ENCODE measurements at regions not wholly inside any gene's neighbourhood (a gene's known extent, or its start where the extent isn't known, plus 50 kb on each side); places are given as distances from the start of the nearest gene placed in this dataset.

- H3K4me3 Mint-ChIP-seq, result no peak overlapping the region
- peaks cover 1% of the 10 kb centered on the region for H3K27me3 Mint-ChIP-seq (ENCODE audit: insufficient read depth, low read depth, poor library complexity)
- no peaks in the 10 kb centered on the region for H3K36me3 ChIP-seq (ENCODE audit: insufficient read depth)
- no peaks in the 10 kb centered on the region for H3K36me3 Mint-ChIP-seq (ENCODE audit: low read depth)
- peak; percentile 66 for DNase-seq (ENCODE audit: low spot score)
- H3K4me2 ChIP-seq, result peak overlapping the region; percentile 3; the same call in 1 of the 2 replicates
- H3K27me3 ChIP-seq (ENCODE audit: insufficient read depth), result no peaks in the 10 kb centered on the region
- no peak overlapping the region for H2AFZ ChIP-seq
- peaks cover 32% of the 10 kb centered on the region for H3K4me1 ChIP-seq (ENCODE audit: insufficient read depth)
- no peaks in the 10 kb centered on the region for H3K79me2 ChIP-seq (replicated peaks; ENCODE audit: insufficient read depth)
- H3K27ac Mint-ChIP-seq, result peak overlapping the region; percentile 34
- no peak overlapping the region for H3K4me3 ChIP-seq
- peak overlapping the region; percentile 61; the same call in 1 of the 2 replicates for H3K27ac ChIP-seq (ENCODE audit: low read depth)
- peaks cover 36% of the 10 kb centered on the region for H3K4me1 Mint-ChIP-seq
- no peak; the same call in 2 of the 3 replicates for ATAC-seq
- no peaks in the 10 kb centered on the region for H4K20me1 ChIP-seq (replicated peaks; ENCODE audit: insufficient read depth)
- no peaks in the 10 kb centered on the region for H3K9me3 Mint-ChIP-seq
- no peaks in the 10 kb centered on the region for H3K9me2 ChIP-seq (ENCODE audit: insufficient read depth)
- H3F3A ChIP-seq (replicated peaks; ENCODE audit: low read depth), result no peaks in the 10 kb centered on the region
- TF ChIP-seq ZNF331 (CRISPR knock-in tag; IDR thresholded peaks at IDR 0.05; ENCODE audit: low read depth), result no peak
- no peak for TF ChIP-seq STAT1 (IDR thresholded peaks at IDR 0.05; ENCODE audit: unreplicated experiment)
- TF ChIP-seq EZH2phosphoT487 (IDR thresholded peaks at IDR 0.05; ENCODE audit: unreplicated experiment), result no peak
- no peak for TF ChIP-seq NANOG (IDR thresholded peaks at IDR 0.05; ENCODE audit: borderline replicate concordance)
- TF ChIP-seq CTCF (conservative IDR thresholded peaks at IDR 0.05; ENCODE audit: low read depth in 2 of 2), result no peak
- TF ChIP-seq ETS1 (IDR thresholded peaks at IDR 0.05), result no peak
- TF ChIP-seq ZNF114 (CRISPR knock-in tag; IDR thresholded peaks at IDR 0.05), result no peak
- TF ChIP-seq CREB1 (CRISPR knock-in tag; IDR thresholded peaks at IDR 0.05; ENCODE audit: low read depth), result no peak
- TF ChIP-seq POLR2AphosphoS5 (IDR thresholded peaks at IDR 0.05; ENCODE audit: low read depth), result no peak
These were observed 2044.9 kb upstream of the CDH6 start for GRCh38 chr5:29148581-29148980.

- Histone ChIP-seq H3K79me2 (replicated peaks; ENCODE audit: insufficient read depth) (no peaks in the 10 kb centered on the region), H3K4me1 (ENCODE audit: insufficient read depth) (peaks cover 27% of the 10 kb centered on the region), H4K20me1 (replicated peaks; ENCODE audit: insufficient read depth) (no peaks in the 10 kb centered on the region), H3K27me3 (ENCODE audit: insufficient read depth) (no peaks in the 10 kb centered on the region), H3K4me3 (no peak overlapping the region), H3K27ac (ENCODE audit: low read depth) (peak overlapping the region; percentile 27; the same call in 1 of the 2 replicates), H3K9me2 (ENCODE audit: insufficient read depth) (no peaks in the 10 kb centered on the region), H3K4me2 (no peak overlapping the region), H3F3A (replicated peaks; ENCODE audit: low read depth) (no peaks in the 10 kb centered on the region), H2AFZ (no peak overlapping the region), H3K36me3 (ENCODE audit: insufficient read depth) (no peaks in the 10 kb centered on the region)
- Mint-ChIP-seq H3K9me3 (no peaks in the 10 kb centered on the region), H3K4me1 (peaks cover 34% of the 10 kb centered on the region), H3K27me3 (ENCODE audit: insufficient read depth, low read depth, poor library complexity) (peaks cover 1% of the 10 kb centered on the region), H3K36me3 (ENCODE audit: low read depth) (no peaks in the 10 kb centered on the region), H3K27ac (no peak overlapping the region), H3K4me3 (no peak overlapping the region)
- TF ChIP-seq CREB1 (CRISPR knock-in tag; IDR thresholded peaks at IDR 0.05; ENCODE audit: low read depth) (no peak), EZH2 (IDR thresholded peaks at IDR 0.05; ENCODE audit: low read depth, unreplicated experiment) (no peak), ZNF331 (CRISPR knock-in tag; IDR thresholded peaks at IDR 0.05; ENCODE audit: low read depth) (no peak), POLR2AphosphoS5 (IDR thresholded peaks at IDR 0.05; ENCODE audit: low read depth) (no peak), ZNF462 (CRISPR knock-in tag; IDR thresholded peaks at IDR 0.05) (no peak), JUNB (IDR thresholded peaks at IDR 0.05; ENCODE audit: unreplicated experiment) (no peak)
- no peak for DNase-seq (ENCODE audit: low spot score)
- ATAC-seq, result no peak
These were observed 2045.4 kb upstream of the CDH6 start for GRCh38 chr5:29148073-29148472.

Data from GM23338 (cell line).